Esophagus squamous epithelium (tissue), 5 donors: ENCODE measurements at regions not wholly inside any gene's neighbourhood (a gene's known extent, or its start where the extent isn't known, plus 50 kb on each side); places are given as distances from the start of the nearest gene placed in this dataset.

Experiments
- DNase-seq: peaks from one replicate; lab custom pipeline; 2025; lab: John Stamatoyannopoulos, UW
- H3K27ac ChIP-seq, 4 donors: fragments of 200-600 bp; sonication (generic); one replicate each; pipeline ENCODE4 v1.5.1; 2016 to 2019; ENCODE audit warnings: mild to moderate bottlenecking in 1 of 4
- H3K27me3 ChIP-seq, 4 donors: fragments of 200-600 bp; sonication (generic); 1 replicate in 3 of 4; 2 replicates in 1 of 4; pipeline versions ENCODE4 v1.5.1 to v1.6.0; 2017 to 2021; ENCODE audit warnings: antibody characterized with exemption in 1 of 4
- H3K36me3 ChIP-seq, 3 donors: fragments of 200-600 bp; sonication (generic); one replicate each; pipeline ENCODE4 v1.5.1; 2016 to 2019
- H3K4me1 ChIP-seq, 3 donors: fragments of 200-600 bp; sonication (generic); one replicate each; pipeline ENCODE4 v1.5.1; 2017 to 2019
- H3K4me3 ChIP-seq, 4 donors: fragments of 200-600 bp; sonication (generic); 1 replicate in 3 of 4; 2 replicates in 1 of 4; pipeline ENCODE4 v1.5.1; 2016 to 2019; ENCODE audit warnings: mild to moderate bottlenecking in 2 of 4, moderate library complexity in 1 of 4
- H3K9me3 ChIP-seq, 3 donors: fragments of 200-600 bp; sonication (generic); one replicate each; pipeline ENCODE4 v1.5.1; 2016 to 2019
- CTCF ChIP-seq, 6 experiments: fragments of 450-650 bp in 4 of 6; fragments of 200-600 bp in 2 of 6; sonication (generic) in 2 of 6; IDR thresholded peaks; one replicate each; pipeline ENCODE4 v1.5.1; 2016 to 2019; ENCODE audit warnings: antibody characterized with exemption in 6 of 6, mild to moderate bottlenecking in 4 of 6, moderate library complexity in 4 of 6
- POLR2A ChIP-seq, 4 donors: fragments of 450-650 bp; IDR thresholded peaks; one replicate each; pipeline ENCODE4 v1.6.1; 2017; ENCODE audit warnings: antibody characterized with exemption in 4 of 4, mild to moderate bottlenecking in 4 of 4, moderate library complexity in 3 of 4
- WGBS, 2 donors: methylation state at CpG; one replicate each; pipeline ENCODE4 v1.1.5; 2018; 5-methylcytosine and 5-hydroxymethylcytosine counted together
- intact Hi-C: fragments of 100-400 bp; cut with DNase I; formaldehyde crosslinking; loops from one replicate; pipeline ENCODE4 v1.15.0; 2022
- donor health status: DM: yes; HTN: yes; CAD: no.

GRCh38 chr6:98547151-98547550 is 287.2 kb upstream of the POU3F2 start:
- no peaks in the 10 kb centered on the region for H3K9me3 ChIP-seq
- no peak overlapping the region for H3K27ac ChIP-seq
- no peak overlapping the region for H3K4me3 ChIP-seq
- no peaks in the 10 kb centered on the region for H3K4me1 ChIP-seq
- no peak for TF ChIP-seq POLR2A (IDR thresholded peaks at IDR 0.05)
- no peak for TF ChIP-seq CTCF (IDR thresholded peaks at IDR 0.05)
- no peaks in the 10 kb centered on the region for H3K36me3 ChIP-seq
- DNase-seq: no peak
- WGBS, 2 donors: 38 to 63% methylated on average over 5 to 6 of the region's 6 CpGs
- no peaks in the 10 kb centered on the region for H3K27me3 ChIP-seq
- intact Hi-C loops: no loop called here

- 26 to 37% methylated on average over 5 of the region's 5 CpGs for WGBS, 2 donors
- Histone ChIP-seq H3K27ac (no peak overlapping the region), H3K4me1 (no peaks in the 10 kb centered on the region), H3K36me3 (no peaks in the 10 kb centered on the region), H3K9me3 (no peaks in the 10 kb centered on the region), H3K4me3 (no peak overlapping the region), H3K27me3 (no peaks in the 10 kb centered on the region)
- TF ChIP-seq CTCF (IDR thresholded peaks at IDR 0.05) (no peak), POLR2A (IDR thresholded peaks at IDR 0.05) (no peak)
- intact Hi-C loops: no loop called here
- no peak for DNase-seq
These were observed 286.7 kb upstream of the POU3F2 start for GRCh38 chr6:98547634-98548033.

- H3K9me3 ChIP-seq: no peaks in the 10 kb centered on the region
- WGBS, 2 donors: 33% methylated on average over 1 of the region's 1 CpG
- H3K4me3 ChIP-seq: no peak overlapping the region
- no peaks in the 10 kb centered on the region for H3K36me3 ChIP-seq
- intact Hi-C loops: no loop called here
- H3K4me1 ChIP-seq: no peaks in the 10 kb centered on the region
- H3K27me3 ChIP-seq: no peaks in the 10 kb centered on the region
- DNase-seq: no peak
- no peak overlapping the region for H3K27ac ChIP-seq
- TF ChIP-seq POLR2A (IDR thresholded peaks at IDR 0.05): no peak
- TF ChIP-seq CTCF (IDR thresholded peaks at IDR 0.05): no peak
These were observed 286.1 kb upstream of the POU3F2 start for GRCh38 chr6:98548301-98548700.

- Histone ChIP-seq H3K36me3 (no peaks in the 10 kb centered on the region), H3K27ac (no peak overlapping the region), H3K27me3 (no peaks in the 10 kb centered on the region), H3K9me3 (no peaks in the 10 kb centered on the region), H3K4me3 (no peak overlapping the region), H3K4me1 (no peaks in the 10 kb centered on the region)
- intact Hi-C loops: no loop called here
- no peak for TF ChIP-seq POLR2A (IDR thresholded peaks at IDR 0.05)
- no peak for TF ChIP-seq CTCF (IDR thresholded peaks at IDR 0.05)
- DNase-seq: no peak
- 56 to 71% methylated on average over 2 of the region's 2 CpGs for WGBS, 2 donors
These were observed 274.0 kb upstream of the POU3F2 start for GRCh38 chr6:98560418-98560817.

- intact Hi-C loops: no loop called here
- no peaks in the 10 kb centered on the region for H3K27me3 ChIP-seq
- no peak overlapping the region for H3K4me3 ChIP-seq
- DNase-seq: no peak
- 69 to 85% methylated on average over 5 of the region's 5 CpGs for WGBS, 2 donors
- H3K4me1 ChIP-seq: no peaks in the 10 kb centered on the region
- H3K9me3 ChIP-seq: no peaks in the 10 kb centered on the region
- no peaks in the 10 kb centered on the region for H3K36me3 ChIP-seq
- TF ChIP-seq POLR2A (IDR thresholded peaks at IDR 0.05) (no peak), CTCF (IDR thresholded peaks at IDR 0.05) (no peak)
- no peak overlapping the region for H3K27ac ChIP-seq
These were observed 273.5 kb upstream of the POU3F2 start for GRCh38 chr6:98560841-98561240.
